Trophoblast cell (in vitro differentiated cells and primary cell): ENCODE measurements at regions not wholly inside any gene's neighbourhood (a gene's known extent, or its start where the extent isn't known, plus 50 kb on each side); places are given as distances from the start of the nearest gene placed in this dataset.

Experiments
- DNase-seq, 2 donors: peaks; one replicate each; pipeline ENCODE4 v3.0.0-alpha.2; 2016
- H2AFZ ChIP-seq: 2 replicates; pipeline ENCODE4 v1.6.1; 2013; ENCODE audit warnings: low read length, moderate library complexity, mild to moderate bottlenecking; ENCODE audit not compliant: insufficient read depth, poor library complexity
- H2AK5ac ChIP-seq: 2 replicates; pipeline ENCODE4 v1.6.1; 2013; ENCODE audit warnings: mild to moderate bottlenecking, low read length
- H2BK120ac ChIP-seq: 2 replicates; pipeline ENCODE4 v1.6.1; 2013; ENCODE audit warnings: low read length, mild to moderate bottlenecking, moderate library complexity; ENCODE audit not compliant: insufficient read depth, poor library complexity
- H2BK12ac ChIP-seq: 2 replicates; pipeline ENCODE4 v1.6.1; 2013; ENCODE audit warnings: mild to moderate bottlenecking, low read length, moderate library complexity
- H2BK5ac ChIP-seq: 2 replicates; pipeline ENCODE4 v1.6.1; 2013; ENCODE audit warnings: low read length, low read depth, moderate library complexity, mild to moderate bottlenecking; ENCODE audit not compliant: poor library complexity
- H3K14ac ChIP-seq: 2 replicates; pipeline ENCODE4 v1.6.1; 2013; ENCODE audit warnings: mild to moderate bottlenecking, low read length
- H3K18ac ChIP-seq: 2 replicates; pipeline ENCODE4 v1.6.1; 2013; ENCODE audit warnings: mild to moderate bottlenecking, low read length
- H3K23ac ChIP-seq: 2 replicates; pipeline ENCODE4 v1.6.1; 2013; ENCODE audit warnings: low read length
- H3K27ac ChIP-seq: 2 replicates; pipeline ENCODE4 v1.5.1; 2013; ENCODE audit warnings: low read depth, mild to moderate bottlenecking, inconsistent platforms, low read length, moderate library complexity
- H3K27me3 ChIP-seq: 2 replicates; pipeline ENCODE4 v1.6.1; 2013; ENCODE audit warnings: inconsistent platforms, mild to moderate bottlenecking, low read length, moderate library complexity; ENCODE audit not compliant: insufficient read depth
- H3K36me3 ChIP-seq, 2 experiments: 1 replicate in 1 of 2; 2 replicates in 1 of 2; pipeline ENCODE4 v1.6.1; 2013; ENCODE audit warnings: low read length in 2 of 2, mild to moderate bottlenecking in 2 of 2, moderate library complexity in 1 of 2; ENCODE audit not compliant: insufficient read depth in 2 of 2, control insufficient read depth in 1 of 2
- H3K4ac ChIP-seq: 2 replicates; pipeline ENCODE4 v1.6.1; 2013; ENCODE audit warnings: low read depth, mild to moderate bottlenecking, low read length, moderate library complexity
- H3K4me1 ChIP-seq, 2 experiments: 1 replicate in 1 of 2; 2 replicates in 1 of 2; pipeline ENCODE4 v1.6.1; 2013; ENCODE audit warnings: low read length in 2 of 2, mild to moderate bottlenecking in 2 of 2, moderate library complexity in 1 of 2; ENCODE audit not compliant: insufficient read depth in 2 of 2, control insufficient read depth in 1 of 2
- H3K4me2 ChIP-seq: 2 replicates; pipeline ENCODE4 v1.6.1; 2013; ENCODE audit warnings: inconsistent platforms, mild to moderate bottlenecking, low read length, moderate library complexity
- H3K4me3 ChIP-seq: 2 replicates; pipeline ENCODE4 v1.5.1; 2013; ENCODE audit warnings: mild to moderate bottlenecking, low read depth, low read length, inconsistent platforms
- H3K79me1 ChIP-seq: one replicate; pipeline ENCODE4 v1.6.1; 2013; ENCODE audit warnings: low read length
- H3K79me2 ChIP-seq: 2 replicates; pipeline ENCODE4 v1.6.1; 2013; ENCODE audit warnings: low read length, mild to moderate bottlenecking; ENCODE audit not compliant: control insufficient read depth, insufficient read depth, poor library complexity
- H3K9ac ChIP-seq: 2 replicates; pipeline ENCODE4 v1.6.1; 2013; ENCODE audit warnings: mild to moderate bottlenecking, low read length
- H3K9me3 ChIP-seq: 2 replicates; pipeline ENCODE4 v1.6.1; 2013; ENCODE audit warnings: low read depth, mild to moderate bottlenecking, control low read depth, inconsistent platforms, low read length; ENCODE audit not compliant: insufficient read depth
- H4K12ac ChIP-seq: 2 replicates; pipeline ENCODE4 v1.6.1; 2013; ENCODE audit warnings: low read depth, mild to moderate bottlenecking, low read length, moderate library complexity
- H4K8ac ChIP-seq: 2 replicates; pipeline ENCODE4 v1.6.1; 2013; ENCODE audit warnings: low read depth, mild to moderate bottlenecking, low read length, moderate library complexity
- H4K91ac ChIP-seq: one replicate; pipeline ENCODE4 v1.6.1; 2013; ENCODE audit warnings: low read depth, mild to moderate bottlenecking, low read length, moderate library complexity
- WGBS: extraction: QIAGEN DNeasy Blood & Tissue Kit; methylation state at CpG from one replicate; pipeline ENCODE4 v1.1.7; 2013; ENCODE audit warnings: missing lambda C conversion rate; ENCODE audit not compliant: insufficient read length, insufficient coverage; ENCODE audit errors: extremely low coverage; 5-methylcytosine and 5-hydroxymethylcytosine counted together

GRCh38 chr2:120892271-120892966 is 156.8 kb downstream of the GLI2 start:
- DNase-seq: no peak
- Histone ChIP-seq H3K36me3 (no peaks in the 10 kb centered on the region), H3K4ac (no peak overlapping the region), H3K9ac (no peak overlapping the region), H3K14ac (no peak overlapping the region), H3K79me2 (no peaks in the 10 kb centered on the region), H4K91ac (no peak overlapping the region), H4K12ac (no peak overlapping the region), H3K23ac (no peak overlapping the region), H3K18ac (no peak overlapping the region), H3K4me1 (no peaks in the 10 kb centered on the region), H2AFZ (no peak overlapping the region), H2AK5ac (no peak overlapping the region), H2BK120ac (no peak overlapping the region), H2BK5ac (no peak overlapping the region), H3K9me3 (peaks cover 2% of the 10 kb centered on the region), H4K8ac (no peak overlapping the region), H3K27ac (no peak overlapping the region), H3K27me3 (no peaks in the 10 kb centered on the region), H3K79me1 (no peaks in the 10 kb centered on the region), H3K4me3 (no peak overlapping the region), H3K4me2 (no peak overlapping the region), H2BK12ac (no peak overlapping the region)
- WGBS: no CpG with 5 or more reads among the region's 8 CpGs

- no peak overlapping the region for H3K4me2 ChIP-seq
- no peak overlapping the region for H3K14ac ChIP-seq
- no peak overlapping the region for H4K8ac ChIP-seq
- DNase-seq: no peak
- H2BK12ac ChIP-seq: no peak overlapping the region
- no peak overlapping the region for H3K27ac ChIP-seq
- H3K18ac ChIP-seq: no peak overlapping the region
- H3K9me3 ChIP-seq: peaks cover 2% of the 10 kb centered on the region
- H4K12ac ChIP-seq: no peak overlapping the region
- H2AK5ac ChIP-seq: no peak overlapping the region
- no peaks in the 10 kb centered on the region for H3K79me2 ChIP-seq
- H2AFZ ChIP-seq: no peak overlapping the region
- no peak overlapping the region for H3K4ac ChIP-seq
- no peak overlapping the region for H2BK120ac ChIP-seq
- no peaks in the 10 kb centered on the region for H3K27me3 ChIP-seq
- no peak overlapping the region for H3K23ac ChIP-seq
- no peak overlapping the region for H4K91ac ChIP-seq
- no peak overlapping the region for H3K9ac ChIP-seq
- no peaks in the 10 kb centered on the region for H3K36me3 ChIP-seq
- WGBS: no CpG with 5 or more reads among the region's 11 CpGs
- no peaks in the 10 kb centered on the region for H3K79me1 ChIP-seq
- H2BK5ac ChIP-seq: no peak overlapping the region
- H3K4me1 ChIP-seq: no peaks in the 10 kb centered on the region
- no peak overlapping the region for H3K4me3 ChIP-seq
Measured at GRCh38 chr2:120892967-120893667, 157.4 kb downstream of the GLI2 start.

GRCh38 chr2:120893811-120894584 is 158.3 kb downstream of the GLI2 start:
- no peak for DNase-seq
- H3K4me3 ChIP-seq: no peak overlapping the region
- no peak overlapping the region for H3K18ac ChIP-seq
- no peak overlapping the region for H3K4me2 ChIP-seq
- no peak overlapping the region for H4K8ac ChIP-seq
- no peak overlapping the region for H2BK5ac ChIP-seq
- H3K23ac ChIP-seq: no peak overlapping the region
- H2AK5ac ChIP-seq: no peak overlapping the region
- no peak overlapping the region for H3K4ac ChIP-seq
- no peak overlapping the region for H3K9ac ChIP-seq
- no peak overlapping the region for H2AFZ ChIP-seq
- no peaks in the 10 kb centered on the region for H3K79me2 ChIP-seq
- H2BK120ac ChIP-seq: no peak overlapping the region
- H3K14ac ChIP-seq: no peak overlapping the region
- H4K12ac ChIP-seq: no peak overlapping the region
- H3K9me3 ChIP-seq: peaks cover 2% of the 10 kb centered on the region
- H3K27me3 ChIP-seq: no peaks in the 10 kb centered on the region
- H3K27ac ChIP-seq: no peak overlapping the region
- no peak overlapping the region for H4K91ac ChIP-seq
- H2BK12ac ChIP-seq: no peak overlapping the region
- no peaks in the 10 kb centered on the region for H3K79me1 ChIP-seq
- H3K36me3 ChIP-seq: no peaks in the 10 kb centered on the region
- no peaks in the 10 kb centered on the region for H3K4me1 ChIP-seq
- WGBS: no CpG with 5 or more reads among the region's 18 CpGs

DNA sequence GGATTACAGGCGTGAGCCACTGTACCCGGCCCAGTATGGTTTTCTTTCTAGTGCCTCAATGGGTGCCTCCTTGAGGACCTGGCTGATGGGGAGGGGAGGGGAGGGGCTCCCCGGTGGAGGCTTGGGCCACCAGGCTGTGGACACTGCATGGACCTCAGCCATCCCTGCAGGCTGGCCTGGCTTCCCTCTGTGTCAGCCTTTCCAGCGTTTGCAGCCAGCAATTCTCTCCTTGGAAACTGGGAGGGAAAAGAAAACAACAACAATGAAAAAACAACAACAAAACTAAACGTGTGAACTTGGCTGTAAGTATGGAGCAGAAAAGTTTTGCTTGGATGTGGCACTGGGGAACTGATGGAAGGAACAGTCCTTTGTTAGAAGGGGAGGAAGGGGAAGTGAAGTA is 159.3 kb downstream of the GLI2 start:
- H2AFZ ChIP-seq: no peak overlapping the region
- H4K8ac ChIP-seq: no peak overlapping the region
- H3K36me3 ChIP-seq: no peaks in the 10 kb centered on the region
- H3K14ac ChIP-seq: no peak overlapping the region
- H3K79me2 ChIP-seq: no peaks in the 10 kb centered on the region
- no peak for DNase-seq
- H4K12ac ChIP-seq: no peak overlapping the region
- H3K4ac ChIP-seq: no peak overlapping the region
- WGBS: no CpG with 5 or more reads among the region's 5 CpGs
- H3K9ac ChIP-seq: no peak overlapping the region
- H3K18ac ChIP-seq: no peak overlapping the region
- no peak overlapping the region for H3K4me2 ChIP-seq
- no peak overlapping the region for H3K23ac ChIP-seq
- no peak overlapping the region for H2BK12ac ChIP-seq
- no peaks in the 10 kb centered on the region for H3K27me3 ChIP-seq
- H3K79me1 ChIP-seq: no peaks in the 10 kb centered on the region
- H2BK120ac ChIP-seq: no peak overlapping the region
- no peak overlapping the region for H3K27ac ChIP-seq
- H4K91ac ChIP-seq: no peak overlapping the region
- H3K9me3 ChIP-seq: peaks cover 2% of the 10 kb centered on the region
- H3K4me1 ChIP-seq: no peaks in the 10 kb centered on the region
- H2AK5ac ChIP-seq: no peak overlapping the region
- no peak overlapping the region for H3K4me3 ChIP-seq
- no peak overlapping the region for H2BK5ac ChIP-seq
